ENCODE measurements at regions not wholly inside any gene's neighbourhood (a gene's known extent, or its start where the extent isn't known, plus 50 kb on each side); places are given as distances from the start of the nearest gene placed in this dataset.
A peak's percentile ranks its signal among the peaks of the same experiment; 100 is the strongest.

DNA sequence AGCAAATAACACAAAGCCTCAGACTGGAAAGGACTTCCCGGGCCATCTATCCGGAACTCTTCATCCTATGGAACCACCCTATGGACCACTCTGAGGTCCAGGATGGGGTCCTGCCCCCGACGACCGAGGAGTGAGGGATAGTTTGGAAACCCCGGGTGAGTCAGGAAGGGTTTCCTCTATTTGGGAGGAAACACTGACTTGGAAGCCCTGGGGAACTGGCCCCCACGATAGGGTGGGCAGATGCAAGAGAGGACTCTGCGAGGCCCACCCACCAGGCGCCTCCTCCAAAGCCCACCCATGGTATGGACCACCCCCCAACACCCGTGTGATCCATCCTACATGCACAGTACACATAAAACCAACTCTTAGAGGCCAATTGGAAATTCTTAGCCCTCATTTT lies 69.4 kb downstream of the CPN2 start:
- no peak for DNase-seq

DNA sequence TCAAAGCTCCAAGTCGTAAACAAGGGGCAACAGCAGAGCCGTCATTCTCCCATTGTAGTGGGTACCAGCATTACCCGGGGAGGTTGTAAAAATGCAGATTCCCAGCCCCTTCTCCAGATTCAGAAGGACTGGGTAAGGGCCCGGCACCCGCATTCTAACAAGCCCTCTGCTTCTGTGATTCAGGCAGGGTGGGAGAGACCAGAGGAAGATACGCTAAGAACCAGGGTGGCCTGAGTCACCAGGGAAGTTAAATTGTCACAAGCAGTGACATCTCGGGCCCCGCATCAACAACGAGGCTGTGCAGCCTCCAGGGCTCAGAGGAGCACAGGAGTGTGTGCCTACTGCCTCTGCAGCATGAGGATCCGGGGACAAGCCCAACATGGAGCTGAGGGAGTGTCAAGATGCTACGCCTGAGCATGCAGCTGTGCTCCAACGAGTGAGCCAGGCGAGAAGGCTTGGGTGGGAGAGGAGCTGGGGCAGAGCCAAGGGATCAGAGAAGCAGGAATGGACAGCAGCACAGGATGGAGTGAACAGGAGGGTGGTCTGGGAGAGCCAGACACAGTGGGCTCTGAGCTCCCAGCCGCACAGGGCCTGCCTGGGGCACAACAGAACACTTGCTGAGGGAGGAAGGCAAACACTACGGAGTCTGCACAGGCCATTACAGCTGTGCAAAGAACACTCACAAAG lies 68.5 kb downstream of the CPN2 start:
- no peak for DNase-seq

- no peak for DNase-seq
These were observed 67.7 kb downstream of the CPN2 start for GRCh38 chr3:194283221-194284006.

- DNase-seq, result no peak
These were observed 66.8 kb downstream of the CPN2 start for GRCh38 chr3:194284351-194284750.

DNA sequence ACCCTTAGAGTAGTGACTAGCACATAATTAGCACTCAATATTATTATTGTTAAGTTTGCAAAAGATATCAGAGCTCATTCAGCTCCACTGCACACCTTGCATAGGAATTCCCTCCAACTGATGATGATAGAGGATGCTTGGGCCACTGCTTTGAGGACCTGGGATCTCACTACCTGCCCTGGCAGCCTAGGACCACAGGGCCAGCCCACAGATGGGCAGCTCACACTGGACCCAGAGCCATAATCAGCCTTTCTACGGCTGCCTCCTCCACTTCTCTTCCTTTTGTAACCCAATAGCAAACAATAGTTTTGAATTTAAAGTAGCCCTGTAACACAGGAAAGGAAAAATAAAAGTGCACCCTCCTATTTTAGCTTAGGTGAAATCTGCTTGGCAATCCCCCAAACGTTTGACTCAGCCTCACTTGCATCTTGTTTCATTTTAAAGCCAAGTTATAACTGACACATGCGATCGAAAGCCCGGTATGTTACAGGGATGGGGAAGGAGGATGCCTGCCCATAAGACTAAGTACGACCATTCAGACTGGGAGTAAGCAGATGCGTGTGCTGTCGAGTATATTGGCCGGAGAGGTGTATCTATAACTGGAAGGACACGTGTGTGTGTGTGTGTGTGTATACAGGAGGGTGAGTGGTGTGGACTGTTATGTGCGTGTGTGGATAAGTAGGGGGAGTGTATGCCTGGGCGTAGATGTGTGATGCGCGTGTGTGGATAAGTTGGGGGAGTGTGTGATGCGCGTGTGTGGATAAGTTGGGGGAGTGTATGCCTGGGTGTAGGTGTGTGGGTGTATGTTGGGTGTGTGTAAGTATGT lies 65.9 kb downstream of the CPN2 start:
- no peak for DNase-seq

- no peak for DNase-seq
These were observed 65.3 kb downstream of the CPN2 start for GRCh38 chr3:194285850-194286197.

DNA sequence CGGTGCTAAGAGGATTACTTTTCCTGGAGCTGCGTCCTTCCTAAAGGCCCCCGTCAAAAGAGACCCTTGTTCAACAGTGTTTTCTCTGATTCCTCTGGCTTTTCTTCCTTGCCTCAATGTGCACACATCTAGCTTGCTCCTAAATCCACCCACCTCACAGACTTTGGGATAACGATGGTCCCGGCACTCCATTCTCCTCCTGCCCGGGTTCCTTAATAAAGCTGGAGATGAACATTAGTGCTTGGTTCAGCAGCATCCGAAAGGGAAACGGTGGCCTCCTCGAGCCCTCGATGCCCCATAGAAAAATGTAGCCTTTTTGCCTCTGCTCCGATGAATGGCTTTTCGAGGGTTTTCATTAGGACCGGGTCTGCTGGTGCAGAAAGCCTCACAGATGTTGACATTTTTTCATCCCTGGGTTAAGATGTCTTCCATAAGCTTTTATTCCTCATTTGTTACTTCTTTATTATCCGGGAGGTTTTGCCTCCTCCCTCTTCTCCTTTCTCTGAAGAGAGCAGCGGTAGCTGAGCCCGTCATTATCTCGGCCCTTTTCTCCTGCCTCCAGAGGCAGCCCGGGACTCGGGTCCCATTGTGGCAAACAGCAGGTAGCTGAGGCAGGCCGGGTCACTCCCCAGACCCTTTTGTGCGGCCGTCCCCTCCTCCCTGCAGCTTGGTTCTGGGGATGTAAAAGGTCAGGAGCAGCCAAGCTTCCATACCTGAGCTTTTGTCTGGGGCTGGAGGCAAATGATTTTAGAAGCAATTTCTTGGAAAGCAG lies 64.6 kb downstream of the CPN2 start:
- peak; percentile 80 for DNase-seq

DNA sequence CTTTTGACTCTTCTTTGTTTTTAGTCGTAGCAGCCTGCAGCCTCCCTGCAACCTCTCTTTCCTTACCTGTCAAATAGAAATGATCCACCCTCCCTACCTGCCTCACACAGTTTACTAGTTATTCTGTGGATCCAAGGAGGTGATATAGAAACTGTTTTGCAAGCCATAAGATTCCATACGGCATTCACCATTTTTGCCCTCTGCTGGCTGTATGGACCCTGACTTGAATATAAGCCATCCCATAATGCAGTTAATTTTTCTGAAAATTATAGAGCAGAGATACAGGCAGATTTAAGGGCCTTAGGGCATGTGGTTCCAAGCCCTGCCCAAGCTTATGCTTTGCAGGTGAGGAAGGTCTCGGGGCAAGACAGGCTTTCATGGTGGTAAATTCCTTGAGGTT lies 63.8 kb downstream of the CPN2 start:
- DNase-seq, result no peak

DNA sequence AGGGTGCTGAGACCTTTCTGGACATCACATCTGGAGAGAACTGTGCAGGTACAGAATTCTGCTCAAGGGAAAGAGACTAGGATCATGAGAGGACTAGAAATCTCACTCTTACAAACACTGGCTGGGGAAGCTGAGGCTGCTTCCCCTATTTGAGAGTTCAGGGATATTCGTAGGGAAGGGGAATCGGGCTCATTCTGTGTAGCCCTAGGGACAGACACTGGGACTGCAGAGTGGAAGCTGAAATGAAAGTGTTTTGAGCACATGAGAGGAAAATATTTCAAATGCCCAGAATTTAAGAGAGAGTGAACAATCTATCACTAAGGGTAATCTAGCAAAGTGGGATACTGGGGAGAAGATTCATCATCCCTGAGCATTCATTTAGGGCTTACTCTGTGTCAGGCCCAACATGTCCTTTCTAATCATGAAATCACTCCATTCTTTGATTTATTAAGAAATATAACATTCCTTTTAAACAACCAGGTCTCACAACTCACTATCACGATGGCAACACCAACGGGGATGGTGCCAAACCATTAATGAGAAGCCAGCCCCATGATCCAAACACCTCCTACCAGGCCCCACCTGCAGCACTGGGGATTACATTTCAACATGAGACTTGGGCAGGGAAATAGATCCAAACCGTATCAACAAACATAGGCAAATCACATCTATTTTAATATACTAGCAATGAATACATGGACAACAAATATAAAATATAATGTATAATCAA lies 63.0 kb downstream of the CPN2 start:
- DNase-seq, result no peak

Measured in eye (tissue), 1 donor.